HG02870 (cell line): ENCODE measurements at regions not wholly inside any gene's neighbourhood (a gene's known extent, or its start where the extent isn't known, plus 50 kb on each side); places are given as distances from the start of the nearest gene placed in this dataset.
"Not testable (repeated sequence)": the region's sequence is repeated elsewhere in the genome, so short reads cannot be mapped to it uniquely, and the experiment has no call there.

Source experiments
- ATAC-seq: cut with Tn5 transposase; IDR thresholded peaks from one replicate; pipeline ENCODE4 v1.9.1; 2021; ENCODE audit warnings: mild to moderate bottlenecking, moderate library complexity; ENCODE audit not compliant: unreplicated experiment

DNA sequence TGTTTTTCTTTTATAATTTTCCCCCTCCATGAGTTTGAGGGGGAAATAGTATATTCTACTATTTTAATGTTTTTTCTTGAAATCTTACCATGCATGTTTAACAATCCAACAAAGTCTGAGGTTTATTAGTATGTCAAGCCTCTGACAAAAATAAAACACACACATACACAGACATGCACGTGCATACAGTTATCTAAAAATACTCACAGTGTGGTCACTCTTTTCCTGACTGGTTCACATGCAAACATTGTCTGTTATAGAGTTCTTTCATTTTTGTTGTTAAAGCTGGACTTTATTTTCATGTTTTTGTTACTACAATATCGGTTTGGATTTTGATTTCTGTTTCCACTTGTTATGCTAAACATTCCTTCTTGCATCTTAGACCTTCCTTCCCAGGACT, 236.6 kb downstream of the MFSD1 start:
- no peak for ATAC-seq

DNA sequence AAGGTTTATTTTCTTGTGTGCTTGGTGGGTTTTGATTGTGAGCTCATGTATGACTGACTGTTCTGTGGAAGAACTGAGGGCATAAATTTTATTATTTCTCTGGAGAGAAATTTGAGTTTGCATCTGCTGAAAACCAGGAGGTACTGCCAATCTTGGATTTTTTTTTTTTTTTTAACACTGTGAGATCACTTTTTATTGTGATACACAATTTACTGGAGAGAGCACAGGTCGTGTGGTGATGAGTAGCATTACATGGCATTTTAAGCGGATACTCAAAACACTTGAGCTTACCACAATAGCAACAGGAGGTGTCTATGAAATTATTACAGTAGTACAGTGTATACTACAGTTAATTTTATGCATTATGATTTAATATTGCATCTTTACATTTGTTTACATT, 237.4 kb downstream of the MFSD1 start:
- ATAC-seq = no peak

DNA sequence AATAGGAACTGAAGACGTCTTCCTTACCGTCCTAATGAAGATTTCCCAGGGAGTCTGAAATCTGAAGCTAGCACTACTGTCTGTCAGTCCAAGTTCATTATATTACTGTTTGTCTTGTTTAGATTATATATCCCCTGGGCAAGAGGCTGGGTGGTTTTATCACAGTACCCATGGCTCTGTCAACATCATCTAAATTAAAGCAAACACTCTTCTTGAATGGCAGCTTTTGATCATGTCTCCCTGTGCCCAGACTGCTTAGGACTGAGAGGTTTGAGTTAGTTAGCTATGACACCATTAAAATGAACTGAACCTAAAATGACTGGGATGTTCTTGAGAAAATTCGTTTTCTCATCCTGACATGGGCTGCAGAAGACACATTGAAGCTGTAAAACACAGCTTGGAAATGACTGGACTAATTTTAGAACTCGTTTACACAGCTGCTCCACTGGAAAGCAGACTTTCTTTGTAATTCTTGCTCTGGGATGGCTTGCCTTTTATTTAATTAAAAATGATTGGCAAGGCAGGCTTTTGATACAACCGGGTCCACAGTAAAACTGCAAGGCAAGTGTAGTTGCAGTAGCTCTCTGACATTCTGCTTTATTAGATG, 243.5 kb downstream of the MFSD1 start:
- ATAC-seq = no peak

DNA sequence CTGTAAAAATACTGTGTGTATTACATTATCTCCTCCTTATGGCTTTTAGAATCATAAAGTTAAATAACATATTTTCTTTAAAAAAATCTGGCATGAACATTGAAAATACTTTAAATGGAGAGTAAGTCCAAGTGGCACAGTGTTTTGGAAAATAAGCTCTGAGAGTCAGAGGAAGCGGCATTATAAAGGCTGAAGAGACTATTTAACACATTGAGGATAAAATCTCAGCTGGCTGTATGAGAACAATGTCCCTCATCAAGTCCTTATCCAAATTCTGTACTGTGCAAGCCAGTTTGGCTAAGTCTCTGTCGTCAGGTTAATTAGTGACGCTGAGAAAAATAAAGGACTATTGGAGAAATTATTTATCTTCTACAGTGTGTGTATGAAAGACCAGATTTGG, 245.5 kb downstream of the MFSD1 start:
- no peak for ATAC-seq

DNA sequence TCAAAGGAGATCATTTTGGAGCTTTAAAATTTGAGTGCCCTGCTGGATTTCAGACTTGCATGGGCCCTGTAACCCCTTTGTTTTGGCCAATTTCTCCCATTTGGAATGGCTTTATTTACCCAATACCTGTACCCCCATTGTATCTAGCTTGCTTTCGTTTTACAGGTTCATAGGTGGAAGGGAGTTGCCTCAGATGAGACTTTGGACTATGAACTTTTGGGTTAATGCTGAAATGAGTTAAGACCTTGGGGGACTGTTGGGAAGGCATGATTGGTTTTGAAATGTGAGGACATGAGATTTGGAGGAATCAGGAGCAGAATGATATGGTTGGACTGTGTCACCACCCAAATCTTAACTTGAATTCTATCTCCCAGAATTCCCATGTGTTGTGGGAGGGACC, 250.6 kb downstream of the MFSD1 start:
- ATAC-seq = not testable (repeated sequence)

DNA sequence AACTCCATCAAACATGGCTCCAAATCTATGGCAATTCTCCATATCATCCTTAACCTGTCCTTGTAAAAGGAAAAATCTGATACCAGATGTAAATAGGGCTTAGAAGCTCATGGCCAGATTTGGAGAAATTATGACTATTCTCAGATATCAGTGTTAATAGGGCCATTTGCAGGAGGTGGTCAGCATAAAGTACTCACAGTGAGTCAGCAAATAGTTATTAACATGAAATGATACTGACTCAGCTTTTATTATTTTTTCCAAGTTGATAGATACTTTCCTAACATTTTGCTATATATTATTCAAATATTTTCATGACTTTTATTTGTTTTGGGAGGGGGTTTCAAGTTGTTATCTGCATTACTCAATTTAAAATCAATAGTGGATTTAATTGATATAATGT, 255.8 kb downstream of the MFSD1 start:
- no peak for ATAC-seq

DNA sequence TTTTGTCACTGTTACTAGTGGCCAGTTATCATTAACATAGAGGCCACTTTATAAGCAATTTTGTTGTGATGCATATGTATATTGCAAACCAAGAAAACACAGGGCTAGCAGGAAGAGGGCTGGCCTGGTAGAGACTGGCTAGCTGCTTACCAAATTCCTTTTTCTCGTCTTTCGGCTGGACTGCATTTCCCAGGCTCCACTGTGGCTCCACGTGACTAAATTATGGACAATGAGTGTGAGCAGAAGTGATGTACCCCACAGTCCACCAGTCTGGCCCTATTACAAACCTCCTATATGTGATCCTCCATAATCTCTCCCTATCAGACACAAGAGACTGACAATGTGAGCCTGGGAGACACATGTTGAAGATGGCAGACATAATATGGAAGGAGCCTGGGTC, 257.0 kb downstream of the MFSD1 start:
- no peak for ATAC-seq

DNA sequence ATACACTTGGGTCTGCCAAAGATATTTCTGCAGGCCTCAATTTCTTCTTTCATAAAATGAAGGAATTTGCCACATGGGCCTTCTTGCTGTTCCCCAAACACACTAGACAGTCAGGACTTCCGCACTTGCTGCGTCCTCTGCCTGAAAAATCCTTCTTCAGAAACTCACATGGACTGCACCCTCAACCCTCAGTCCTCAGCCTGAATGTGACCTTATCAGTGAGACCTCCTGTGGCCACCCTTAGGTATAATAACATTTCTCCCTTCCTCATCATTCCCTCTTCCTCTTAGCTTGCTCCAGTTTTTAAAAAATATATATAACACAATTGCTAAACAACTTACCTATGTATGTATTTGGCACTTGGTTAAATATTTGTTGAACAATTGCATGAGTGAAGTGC, 257.5 kb downstream of the MFSD1 start:
- no peak for ATAC-seq

DNA sequence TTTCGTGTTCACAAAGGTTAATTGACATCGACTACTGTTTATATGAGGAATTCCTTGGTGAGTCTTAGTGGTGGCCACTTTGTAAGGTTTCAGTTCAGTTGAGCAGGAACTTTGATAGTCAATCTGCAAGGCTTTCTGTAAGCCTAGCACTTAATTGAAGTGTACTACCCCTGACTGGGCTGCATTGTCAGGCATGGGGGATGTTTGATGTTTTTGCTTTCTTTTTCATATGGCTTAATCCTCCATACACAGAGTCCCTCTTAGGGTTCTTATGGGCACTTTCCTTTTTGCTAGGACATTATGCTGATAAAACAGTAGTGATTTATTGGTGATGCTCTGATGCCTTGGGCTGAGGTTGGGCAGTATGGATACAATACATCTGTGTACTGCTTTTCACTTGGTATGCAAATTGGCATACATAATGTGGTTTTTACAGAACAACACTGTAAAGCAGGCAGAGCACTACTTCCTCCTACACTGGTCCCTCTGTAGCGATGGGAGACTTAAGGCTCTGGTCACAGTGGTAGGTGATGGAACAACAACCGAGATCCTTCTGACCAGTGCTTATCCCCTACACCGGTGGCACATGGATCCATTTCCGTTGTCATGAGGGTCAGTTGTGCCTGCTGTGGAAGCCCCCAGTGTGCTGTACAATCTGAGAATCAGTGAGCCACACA, 261.0 kb downstream of the MFSD1 start:
- ATAC-seq = peak; percentile 43

DNA sequence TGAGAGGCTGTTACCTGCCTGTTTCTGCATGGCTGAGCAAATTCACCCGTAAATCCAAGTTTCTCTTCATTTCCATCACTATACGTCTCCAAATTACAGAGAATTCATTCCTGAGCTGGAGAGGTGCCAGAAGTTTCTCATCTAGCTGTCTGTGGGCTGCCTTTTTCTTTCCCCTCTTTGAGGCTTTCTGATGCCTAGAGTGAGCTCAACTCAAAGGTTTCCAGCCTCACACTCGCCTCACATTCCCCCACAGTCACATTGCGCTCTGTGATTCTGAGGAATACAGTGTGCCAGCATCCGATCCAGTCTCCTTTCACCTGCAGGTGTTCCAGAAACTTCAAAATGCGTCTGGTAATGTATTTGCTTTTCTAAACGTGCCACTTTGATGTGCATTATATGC, 267.2 kb downstream of the MFSD1 start, which contains the start of gene IQCJ:
TSS of gene IQCJ (plus strand) at position 229 of the 400 bp plus-strand sequence.
- no peak for ATAC-seq

DNA sequence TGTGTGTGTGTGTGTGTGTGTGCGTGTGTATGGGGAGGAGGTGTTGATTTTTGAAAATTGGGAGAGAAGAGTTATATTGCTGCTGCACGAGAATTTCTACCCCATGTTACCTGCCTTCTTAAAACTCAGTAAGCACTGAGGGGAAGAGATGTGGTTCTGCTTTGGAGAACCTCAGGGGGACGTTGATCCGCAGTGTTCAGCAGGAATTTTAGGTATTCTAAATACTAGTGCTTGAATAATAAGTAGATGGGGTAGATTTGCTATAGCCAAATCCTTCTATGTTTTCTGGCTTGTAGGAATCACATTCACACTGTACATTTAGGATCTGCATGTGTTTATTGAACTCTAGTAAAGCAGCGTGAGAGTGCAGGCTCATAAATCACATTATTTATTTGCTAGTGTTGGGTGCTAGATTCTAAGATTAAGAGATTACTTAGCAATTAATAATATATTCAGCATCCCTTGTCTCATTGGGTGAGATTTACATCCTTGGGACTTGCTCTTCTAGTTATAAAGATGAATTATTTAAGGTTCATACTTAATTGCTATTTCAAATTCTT, 268.1 kb downstream of the MFSD1 start:
- ATAC-seq = no peak

DNA sequence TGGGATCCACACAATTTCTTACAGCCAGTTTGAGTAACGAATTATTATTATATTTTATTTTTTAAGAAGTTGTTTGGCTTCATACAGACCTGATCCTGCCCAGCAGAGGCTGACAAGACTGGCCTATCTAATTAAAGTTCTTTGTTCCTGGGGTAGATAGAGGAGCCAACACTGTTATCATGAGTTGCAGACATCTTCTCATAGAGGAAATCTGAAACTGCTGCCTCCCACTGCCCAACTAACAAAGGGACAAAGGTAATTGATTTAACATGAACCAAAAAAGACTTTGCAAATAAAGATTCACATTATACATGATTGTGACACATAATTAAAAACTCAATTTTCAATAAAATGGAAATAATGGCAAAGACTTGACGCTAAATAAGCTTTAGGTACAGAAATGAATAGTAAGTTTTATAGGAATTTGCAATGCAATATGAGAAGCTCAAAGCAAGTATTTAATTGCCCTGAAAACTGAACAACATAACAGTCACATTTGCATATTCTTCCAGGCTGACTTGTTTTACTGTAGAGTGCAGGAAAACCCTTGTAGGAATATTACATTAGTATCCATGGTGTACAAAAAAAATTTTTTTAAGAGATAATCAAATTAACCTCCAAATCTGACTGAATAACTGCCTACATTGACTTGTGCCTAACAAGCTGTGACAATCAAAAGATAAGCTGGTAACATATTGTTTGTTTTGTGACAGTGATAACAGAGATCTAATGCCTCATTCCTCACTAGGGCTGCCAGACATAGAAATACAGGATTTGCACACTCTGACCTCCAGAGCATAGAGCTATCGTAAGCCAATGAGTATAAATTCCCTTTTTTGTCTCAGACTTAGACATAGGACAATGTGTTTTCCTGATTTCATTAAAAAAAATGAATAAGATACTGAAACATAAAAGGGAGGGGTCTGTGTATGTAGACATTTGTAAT, 273.2 kb downstream of the MFSD1 start:
- ATAC-seq = no peak

DNA sequence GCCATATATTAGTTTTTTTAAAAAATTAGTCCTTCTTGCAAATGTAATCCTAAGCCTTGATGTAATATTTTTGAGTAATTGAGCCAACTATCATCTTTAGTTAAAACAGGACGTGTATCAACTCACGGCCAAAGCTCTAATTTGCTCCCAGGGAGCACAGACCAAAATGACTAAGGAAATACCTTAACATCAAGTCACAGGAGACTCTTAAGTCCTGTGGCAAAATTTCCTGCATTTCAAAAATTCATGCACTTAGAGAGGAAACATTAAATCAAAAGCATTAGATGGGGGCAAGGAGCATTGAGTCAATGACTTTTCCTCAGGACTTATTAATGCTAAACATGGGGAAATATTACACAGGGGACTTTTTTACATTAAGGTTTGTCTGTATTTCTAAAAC, 276.0 kb downstream of the MFSD1 start:
- no peak for ATAC-seq

DNA sequence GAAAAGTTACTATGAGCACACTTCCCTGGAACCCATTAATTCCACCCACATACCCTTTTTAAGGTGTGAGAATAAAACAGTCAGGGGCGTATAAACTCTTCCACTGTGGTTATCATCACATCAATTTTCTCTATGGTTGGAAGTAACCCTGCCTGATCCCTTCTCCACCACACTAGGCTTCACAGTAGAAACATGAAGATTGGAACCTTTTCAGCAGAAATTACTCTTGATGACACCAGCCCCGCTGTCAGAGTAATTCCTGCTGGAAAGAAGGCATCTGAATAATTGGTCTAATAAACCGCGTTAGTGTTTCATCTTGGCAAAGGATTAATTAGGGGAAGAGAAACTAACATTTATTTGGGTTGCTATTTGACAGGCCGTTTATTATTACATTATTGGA, 278.4 kb downstream of the MFSD1 start:
- ATAC-seq = no peak

DNA sequence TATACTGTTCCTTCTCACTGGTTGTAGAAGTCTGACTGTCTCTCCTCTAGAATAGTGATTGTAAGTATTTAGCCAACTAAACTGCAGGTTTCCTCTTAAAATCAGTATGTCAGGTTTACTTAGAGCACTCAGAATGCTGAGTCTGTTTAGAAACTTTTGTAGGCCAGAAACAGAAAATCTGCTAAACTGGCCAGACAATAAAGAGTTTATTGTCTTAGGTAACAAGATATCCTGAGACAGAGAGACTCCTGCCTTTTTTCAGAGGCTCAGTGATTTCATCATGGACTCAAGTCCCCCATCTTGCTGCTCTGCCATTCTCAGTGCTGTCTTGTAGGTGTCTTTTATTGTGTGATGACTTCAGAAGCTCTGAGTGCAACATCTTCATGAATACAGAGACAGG, 279.0 kb downstream of the MFSD1 start:
- ATAC-seq = no peak

DNA sequence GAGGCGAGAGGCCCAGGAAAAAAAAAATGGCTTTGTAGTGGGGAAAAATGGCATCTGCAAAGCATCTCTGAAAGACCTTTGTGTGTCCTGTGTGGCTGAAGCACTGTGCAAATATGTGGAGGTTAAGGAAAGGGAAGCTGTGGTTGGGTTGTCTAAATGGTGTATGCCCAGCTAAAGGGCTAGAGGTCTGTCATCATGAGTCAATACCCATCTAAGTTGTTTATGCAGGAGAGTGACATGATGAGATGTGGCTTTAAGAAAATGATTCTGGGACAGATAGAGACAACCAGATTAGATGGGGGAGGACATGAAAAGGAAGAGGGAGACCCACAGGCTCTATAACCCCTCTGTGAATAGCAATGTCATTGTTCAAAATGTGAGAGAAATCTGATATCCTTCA, 280.7 kb downstream of the MFSD1 start:
- ATAC-seq = no peak

DNA sequence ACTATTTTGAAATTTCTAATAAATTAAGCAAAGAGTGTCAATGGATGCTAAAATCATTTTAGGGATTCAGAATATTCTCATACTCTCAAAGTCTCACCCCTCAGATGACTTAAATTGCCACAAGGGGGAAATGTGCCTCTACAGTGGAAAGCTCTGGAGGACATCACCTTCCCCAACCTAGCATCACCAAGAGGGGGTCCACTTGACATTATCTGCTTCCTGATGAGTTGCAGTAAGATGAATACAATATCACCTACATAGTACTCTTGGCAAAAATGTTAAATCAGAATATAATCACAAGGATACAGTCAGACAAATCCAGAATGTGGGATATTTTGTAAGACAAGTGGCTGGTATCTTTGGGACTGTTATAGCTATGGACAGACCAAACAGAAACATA, 290.1 kb downstream of the MFSD1 start:
- no peak for ATAC-seq

DNA sequence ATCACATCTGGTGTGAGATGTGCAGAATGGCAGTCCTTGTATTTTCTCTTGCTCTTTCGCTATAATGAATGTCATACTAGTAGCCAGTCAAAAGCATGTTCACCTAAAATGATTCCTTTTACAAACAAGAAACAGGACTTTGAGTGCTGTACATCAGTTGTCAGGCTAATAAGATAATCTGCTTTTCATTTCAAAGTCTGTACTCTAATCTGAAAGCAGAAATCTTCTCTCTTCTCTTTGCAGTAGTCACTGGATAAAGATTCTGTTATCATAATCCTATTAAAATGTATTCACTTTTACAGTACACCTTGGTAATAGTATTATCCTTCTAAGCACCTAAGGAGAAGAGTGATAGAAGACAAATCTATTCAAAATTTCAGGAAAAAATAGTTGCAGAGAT, 300.1 kb downstream of the MFSD1 start:
- ATAC-seq = no peak

DNA sequence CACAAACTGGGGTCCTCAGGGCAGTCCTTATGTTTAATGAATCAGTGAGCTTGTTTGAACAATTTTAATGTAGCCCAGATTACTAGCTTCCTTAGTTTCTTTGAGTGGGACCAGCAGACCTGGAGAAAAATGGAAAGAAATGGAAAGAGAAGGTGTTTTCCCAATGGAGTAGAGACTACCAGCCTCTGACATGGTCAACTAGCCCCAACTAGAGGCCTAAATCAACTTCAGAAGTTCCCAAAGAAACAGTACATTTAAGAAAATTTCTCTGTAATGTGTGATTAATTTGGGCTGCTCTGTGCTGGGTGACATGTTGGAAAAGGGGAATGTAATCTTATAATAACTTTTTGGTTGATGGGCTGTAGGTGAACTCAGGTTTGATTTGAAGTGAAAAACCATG, 310.9 kb downstream of the MFSD1 start:
- ATAC-seq = no peak

DNA sequence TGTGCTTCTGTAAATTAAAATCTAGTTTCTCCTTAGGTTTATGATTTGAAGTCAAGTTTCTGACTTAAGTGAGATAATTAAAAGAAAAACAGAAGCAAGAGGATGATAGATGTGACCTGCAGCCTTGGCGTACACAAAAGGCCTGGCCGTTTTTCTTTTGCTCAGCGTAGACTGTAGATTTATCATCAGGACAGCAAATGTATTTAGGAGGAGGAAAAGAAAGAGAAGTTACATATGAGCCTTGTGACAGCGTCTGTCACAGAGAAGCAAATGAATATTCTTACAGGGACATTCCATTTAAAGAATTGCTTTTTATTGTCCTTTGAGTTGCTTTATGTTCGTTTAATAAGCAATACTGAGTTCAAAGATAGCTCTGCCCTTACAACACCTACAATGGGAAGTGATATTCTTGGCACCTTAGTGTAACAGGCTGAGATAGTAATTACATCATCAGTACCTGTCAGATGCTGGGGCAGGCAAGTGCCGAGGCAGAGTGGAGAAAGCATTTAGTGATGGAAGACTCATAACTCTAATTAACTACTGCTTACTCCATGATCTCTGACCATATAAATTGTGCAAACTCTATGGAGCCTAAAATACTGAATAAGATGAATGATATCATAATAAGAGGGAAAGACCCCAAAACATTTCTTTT, 311.5 kb downstream of the MFSD1 start:
- ATAC-seq = no peak

DNA sequence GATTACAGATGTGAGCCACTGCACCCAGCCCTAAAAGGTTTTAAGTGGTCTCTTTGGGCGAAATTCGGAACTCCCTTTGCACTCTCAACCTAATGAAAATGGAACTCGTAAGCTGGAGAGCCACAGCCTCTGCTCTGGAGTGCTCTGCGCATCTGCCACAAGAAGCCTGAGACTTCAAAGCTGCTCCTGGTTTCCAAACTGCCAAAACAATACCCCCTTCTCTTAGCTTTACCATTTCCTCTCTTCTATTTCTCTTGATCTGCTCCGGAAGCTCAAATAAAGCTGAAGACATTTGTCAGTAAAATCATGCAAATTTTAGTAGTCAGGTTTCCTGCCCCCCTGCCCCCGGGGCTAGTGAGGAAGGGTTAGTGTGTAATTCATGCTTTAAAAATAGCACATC, 312.7 kb downstream of the MFSD1 start:
- no peak for ATAC-seq
